Middle frontal gyrus (tissue), 1 donor: ENCODE measurements at regions not wholly inside any gene's neighbourhood (a gene's known extent, or its start where the extent isn't known, plus 50 kb on each side); places are given as distances from the start of the nearest gene placed in this dataset.
A peak's percentile ranks its signal among the peaks of the same experiment; 100 is the strongest.
"Not testable (repeated sequence)": the region's sequence is repeated elsewhere in the genome, so short reads cannot be mapped to it uniquely, and the experiment has no call there.

ENCODE experiments used
- DNase-seq: peaks from one replicate; pipeline ENCODE4 v3.0.0-alpha.2; 2015; ENCODE audit warnings: low spot score; ENCODE audit errors: extremely low spot score

- no peak for DNase-seq
These were observed 106.8 kb downstream of the MDH1 start for GRCh38 chr2:63695583-63695982.

DNA sequence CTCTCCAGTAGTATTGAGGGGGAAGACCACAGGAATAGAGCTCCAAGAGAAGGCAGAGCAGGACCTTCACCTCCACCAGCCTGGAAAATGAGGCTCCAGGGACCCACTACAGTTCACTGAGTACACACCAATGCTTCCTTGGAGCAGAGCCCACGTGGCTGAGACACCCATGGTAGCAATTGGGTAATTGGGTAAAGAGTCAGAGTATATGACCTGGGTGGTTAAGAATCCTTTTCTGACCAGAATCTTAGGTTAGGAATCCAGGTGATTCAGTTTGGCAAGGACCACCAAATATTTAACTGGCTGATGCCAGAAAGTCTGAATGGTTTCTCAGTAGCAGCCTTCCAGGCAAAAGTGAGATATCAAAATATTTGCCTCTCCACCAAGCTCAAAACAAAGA, 107.7 kb downstream of the MDH1 start:
- no peak for DNase-seq

GRCh38 chr2:63697160-63697559, 108.4 kb downstream of the MDH1 start:
- DNase-seq: no peak

DNA sequence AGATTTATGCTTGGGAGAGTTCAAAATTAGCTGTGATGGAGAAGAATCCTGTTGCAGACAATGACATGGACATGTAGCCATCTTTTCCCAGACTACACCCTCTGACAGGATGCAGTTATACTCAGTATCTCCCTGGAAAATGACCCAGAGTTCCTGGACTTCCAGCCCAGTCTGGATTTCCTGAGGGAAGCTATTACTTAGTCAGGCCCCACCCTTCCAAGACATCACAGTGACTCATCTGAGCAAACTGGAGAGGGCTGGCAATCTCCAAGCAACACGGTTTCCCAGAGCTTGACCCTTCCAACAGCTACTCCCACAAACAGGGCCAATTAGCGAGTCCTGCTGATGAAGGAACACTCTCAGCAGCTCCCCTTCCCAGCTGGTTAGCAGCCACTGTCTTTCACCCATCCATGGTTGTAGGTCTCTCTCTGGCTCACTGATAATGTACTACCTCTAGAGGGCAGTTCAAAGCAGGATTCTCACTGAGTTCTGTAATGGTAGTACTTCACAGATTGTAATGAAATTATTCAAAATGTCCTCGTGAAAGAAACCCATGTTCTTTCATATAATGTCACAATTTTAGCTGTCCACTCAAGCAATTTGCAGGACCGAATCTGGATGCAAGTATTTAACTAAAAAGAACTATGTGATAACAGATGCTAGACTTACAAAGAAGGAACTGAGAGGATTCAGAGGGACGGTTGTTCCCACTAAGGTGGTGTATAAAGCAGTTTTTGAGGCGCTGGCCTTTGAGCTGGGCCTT, 110.2 kb downstream of the MDH1 start:
- peak; percentile 27 for DNase-seq

DNA sequence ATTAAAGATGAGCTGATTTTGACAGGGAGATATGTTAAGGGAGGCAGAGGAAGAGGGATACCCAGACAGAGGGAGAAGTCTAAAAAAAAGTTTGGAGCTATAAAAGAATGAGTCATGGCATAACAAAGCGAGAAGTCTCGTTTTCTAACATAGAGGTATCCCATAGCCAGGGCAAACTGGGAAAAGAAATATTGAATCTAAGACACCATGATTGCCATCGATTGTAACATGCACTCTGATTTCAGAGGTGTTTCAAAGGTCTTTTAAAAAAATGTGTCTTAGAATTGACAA, 110.7 kb downstream of the MDH1 start:
- DNase-seq: no peak

GRCh38 chr2:63700271-63700670, 111.5 kb downstream of the MDH1 start:
- no peak for DNase-seq

GRCh38 chr2:63701406-63701805, 112.6 kb downstream of the MDH1 start:
- DNase-seq: no peak

DNA sequence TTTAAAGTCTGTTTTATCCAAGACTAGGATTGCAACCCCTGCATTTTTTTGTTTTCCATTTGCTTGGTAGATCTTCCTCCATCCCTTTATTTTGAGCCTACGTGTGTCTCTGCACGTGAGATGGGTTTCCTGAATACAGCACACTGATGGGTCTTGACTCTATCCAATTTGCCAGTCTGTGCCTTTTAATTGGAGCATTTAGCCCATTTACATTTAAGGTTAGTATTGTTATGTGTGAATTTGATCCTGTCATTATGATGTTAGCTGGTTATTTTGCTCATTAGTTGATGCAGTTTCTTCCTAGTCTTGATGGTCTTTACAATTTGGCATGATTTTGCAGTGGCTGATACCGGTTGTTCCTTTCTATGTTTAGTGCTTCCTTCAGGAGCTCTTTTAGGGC, 117.3 kb downstream of the MDH1 start:
- not testable (repeated sequence) for DNase-seq

DNA sequence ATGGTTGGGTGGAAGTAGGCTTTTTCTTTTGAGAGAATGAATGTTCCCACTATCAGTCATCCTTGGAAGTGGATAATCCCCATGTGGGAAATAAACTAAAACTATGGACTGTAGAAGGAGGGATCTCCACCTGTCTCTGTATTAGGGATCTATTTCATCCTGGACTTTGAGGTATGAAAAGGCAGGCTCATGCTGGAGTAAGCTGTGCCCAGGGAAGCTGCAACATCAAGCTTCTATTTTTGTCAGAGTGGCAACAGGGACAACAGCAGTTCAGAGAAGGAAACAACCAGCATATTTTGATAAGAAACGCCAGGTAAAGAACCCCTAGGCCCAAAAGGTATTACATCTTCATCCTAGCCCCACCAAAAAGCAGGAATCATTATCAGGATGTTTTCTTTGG, 122.0 kb downstream of the MDH1 start:
- DNase-seq: no peak

DNA sequence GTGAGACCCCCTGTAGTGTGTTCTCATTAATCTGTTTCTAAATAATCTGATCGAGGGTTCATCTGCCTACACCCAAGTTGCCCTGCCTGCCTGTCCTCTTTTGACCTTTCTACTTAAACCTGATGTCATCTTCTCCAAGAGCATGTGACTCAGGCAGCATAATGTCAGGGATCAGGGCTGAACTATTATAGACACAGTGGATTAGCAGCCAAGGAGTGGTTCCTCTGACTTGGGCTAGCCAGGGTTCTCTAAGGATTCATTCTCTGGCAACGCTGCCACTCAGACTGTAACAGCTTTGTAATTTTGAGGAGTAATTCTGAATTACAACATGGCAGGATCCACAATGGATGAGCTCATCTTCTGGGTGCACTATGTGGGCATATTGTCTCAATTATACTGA, 124.0 kb downstream of the MDH1 start:
- DNase-seq: no peak

- no peak for DNase-seq
These were observed 125.5 kb upstream of the UGP2 start for GRCh38 chr2:63716146-63716545.

DNA sequence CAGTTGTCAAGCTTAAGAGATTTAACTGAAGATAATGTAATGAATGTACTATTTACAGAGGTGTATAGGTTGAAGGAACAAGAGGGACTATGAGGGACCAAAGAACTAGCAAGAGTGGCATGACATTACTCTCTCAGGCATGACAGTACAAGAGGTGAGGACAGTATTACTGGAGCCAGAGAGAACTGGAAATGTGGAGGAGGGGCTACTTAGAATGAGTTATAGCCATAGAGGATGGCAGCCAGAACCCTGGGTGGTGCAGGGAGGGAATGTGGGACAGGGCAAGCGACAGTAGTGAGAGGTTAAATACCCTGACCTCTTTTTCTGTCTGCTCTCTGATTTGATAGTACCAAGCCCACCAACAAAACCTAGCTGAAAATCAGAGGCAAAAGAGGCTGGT, 122.6 kb upstream of the UGP2 start:
- DNase-seq: no peak

DNA sequence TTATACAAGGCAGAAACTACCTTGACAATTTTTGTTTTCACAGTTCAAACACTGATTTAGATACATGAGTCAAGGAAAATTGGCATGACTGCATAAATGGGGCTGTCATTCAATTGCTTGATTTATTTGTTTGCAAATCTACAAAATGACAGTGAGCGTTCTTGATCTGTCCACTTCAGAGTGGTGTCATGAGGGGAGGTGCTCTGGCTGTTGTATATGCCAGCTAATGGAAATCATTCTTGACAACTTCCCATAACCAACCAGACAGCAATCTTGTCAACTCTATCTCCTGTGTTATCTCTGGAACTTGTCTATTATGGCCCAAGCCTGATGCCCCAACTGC, 120.6 kb upstream of the UGP2 start:
- DNase-seq: no peak

- DNase-seq: not testable (repeated sequence)
These were observed 119.4 kb upstream of the UGP2 start for GRCh38 chr2:63722284-63722683.

- no peak for DNase-seq
These were observed 118.0 kb upstream of the UGP2 start for GRCh38 chr2:63723709-63724108.

- not testable (repeated sequence) for DNase-seq
These were observed 116.5 kb upstream of the UGP2 start for GRCh38 chr2:63725212-63725611.

DNA sequence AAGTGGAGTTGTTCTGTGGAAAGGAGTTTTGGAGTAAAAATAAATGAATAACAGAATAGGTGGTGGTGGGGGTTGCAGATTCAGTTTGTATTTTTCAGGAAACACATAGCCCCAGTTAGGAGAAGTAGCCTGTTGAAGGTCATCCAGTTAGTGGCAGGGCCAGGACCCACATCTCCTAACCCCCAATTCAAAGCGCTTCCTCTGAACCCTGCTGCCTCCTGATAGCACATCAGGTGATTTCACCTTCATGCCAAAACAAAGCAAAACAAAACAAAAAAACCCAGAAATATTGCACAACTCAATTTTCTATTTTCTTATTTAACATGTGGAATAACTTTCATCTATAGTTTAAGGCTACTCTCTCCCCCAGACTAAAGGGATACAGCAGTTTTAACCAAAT, 112.3 kb upstream of the UGP2 start:
- DNase-seq: no peak

DNA sequence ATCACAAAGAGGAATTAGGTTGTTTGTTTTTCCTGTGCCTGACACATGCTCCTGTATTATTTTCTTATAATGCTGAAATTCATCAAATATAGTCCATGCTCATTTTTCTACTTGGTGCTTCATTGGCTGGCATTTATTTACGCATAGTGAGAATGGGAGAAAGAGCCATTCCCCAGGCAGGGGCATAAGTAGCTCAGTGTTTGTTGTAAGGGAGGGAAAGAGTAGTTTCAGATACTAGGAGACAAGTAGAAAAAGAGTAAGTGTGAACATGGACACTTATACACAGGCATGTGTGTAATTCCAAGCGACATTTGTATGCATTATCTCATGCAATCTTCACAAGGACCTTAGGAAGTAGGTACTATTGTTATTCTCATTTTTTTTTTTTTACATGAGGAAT, 111.9 kb upstream of the UGP2 start:
- DNase-seq: no peak

DNA sequence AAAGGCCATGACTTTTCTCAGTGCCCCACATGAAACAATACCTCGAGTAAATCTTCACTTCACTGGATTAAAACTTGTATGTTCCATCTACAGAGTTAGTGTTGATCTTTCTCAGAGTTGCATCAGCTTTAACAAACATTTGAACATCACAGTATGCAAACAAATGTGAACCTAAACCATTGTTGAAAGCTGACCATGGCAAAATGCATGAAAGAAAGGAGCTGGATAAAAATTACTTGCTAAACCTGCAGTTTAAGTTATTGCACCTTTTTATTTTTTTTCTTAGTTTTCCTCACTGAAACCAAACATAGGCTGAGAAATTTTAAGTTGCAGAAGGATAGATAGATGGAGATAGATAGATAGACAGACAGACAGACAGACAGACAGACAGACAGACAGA, 107.2 kb upstream of the UGP2 start:
- no peak for DNase-seq

DNA sequence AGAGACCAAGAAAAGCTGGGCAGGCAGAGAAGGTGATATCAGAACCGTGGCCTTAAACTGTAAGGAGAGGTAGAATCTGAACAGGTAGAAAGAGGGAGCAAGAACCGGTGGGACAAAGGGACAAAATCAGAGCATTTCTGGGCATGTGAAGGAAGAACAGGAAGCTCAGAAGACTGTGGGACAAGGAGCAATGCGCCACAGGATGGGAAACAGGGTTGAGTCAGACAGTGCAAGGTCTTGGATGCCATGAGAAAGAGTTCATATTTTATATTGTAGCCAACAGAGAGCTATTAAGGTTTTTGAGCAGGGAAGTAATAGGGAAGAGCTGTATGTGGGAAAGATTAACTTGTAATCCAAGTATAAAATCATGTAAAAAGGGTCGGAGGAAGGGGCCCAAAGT, 106.4 kb upstream of the UGP2 start:
- no peak for DNase-seq

GRCh38 chr2:63735931-63736330, 105.8 kb upstream of the UGP2 start:
- no peak for DNase-seq

- DNase-seq: no peak
These were observed 105.3 kb upstream of the UGP2 start for GRCh38 chr2:63736354-63736753.

GRCh38 chr2:63737081-63737751, 104.5 kb upstream of the UGP2 start:
- no peak for DNase-seq

GRCh38 chr2:63738019-63738418, 103.7 kb upstream of the UGP2 start:
- DNase-seq: no peak
